ENCODE measurements at regions not wholly inside any gene's neighbourhood (a gene's known extent, or its start where the extent isn't known, plus 50 kb on each side); places are given as distances from the start of the nearest gene placed in this dataset.
"Not testable (repeated sequence)": the region's sequence is repeated elsewhere in the genome, so short reads cannot be mapped to it uniquely, and the experiment has no call there.

DNA sequence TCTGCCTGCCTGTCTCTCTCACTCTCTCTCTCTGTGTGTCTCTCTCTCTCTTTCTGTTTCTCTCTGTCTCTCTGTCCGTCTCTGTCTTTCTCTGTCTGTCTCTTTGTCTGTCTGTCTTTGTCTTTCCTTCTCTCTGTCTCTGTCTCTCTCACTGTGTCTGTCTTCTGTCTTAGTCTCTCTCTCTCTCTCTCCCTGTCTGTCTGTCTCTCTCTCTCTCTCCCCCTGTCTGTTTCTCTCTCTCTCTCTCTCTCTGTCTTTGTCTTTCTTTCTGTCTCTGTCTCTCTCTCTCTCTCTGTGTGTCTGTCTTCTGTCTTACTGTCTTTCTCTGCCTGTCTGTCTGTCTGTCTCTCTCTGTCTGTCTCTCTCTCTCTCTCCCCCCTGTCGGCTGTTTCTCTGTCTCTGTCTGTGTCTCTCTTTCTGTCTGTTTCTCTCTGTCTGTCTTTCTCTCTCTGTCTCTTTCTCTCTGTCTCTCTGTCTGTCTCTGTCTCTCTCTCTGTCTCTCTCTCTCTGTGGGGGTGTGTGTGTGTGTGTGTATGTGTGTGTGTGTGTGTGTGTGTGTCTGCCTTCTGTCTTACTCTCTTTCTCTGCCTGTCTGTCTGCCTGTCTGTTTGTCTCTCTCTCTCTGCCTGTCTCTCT lies 2101.3 kb upstream of the TPTE start:
- H3K27me3 ChIP-seq; H3K27ac ChIP-seq (replicated peaks in 1 of 4); intact Hi-C loops (cut with DNase I); H3K9me3 ChIP-seq; H3K4me1 ChIP-seq; H3K4me3 ChIP-seq; H3K36me3 ChIP-seq; DNase-seq (ENCODE audit: extremely low spot score): not testable (repeated sequence)
- TF ChIP-seq POLR2A (IDR thresholded peaks at IDR 0.05; ENCODE audit: low read depth) = peak; percentile 57
- TF ChIP-seq, protein P1, sequence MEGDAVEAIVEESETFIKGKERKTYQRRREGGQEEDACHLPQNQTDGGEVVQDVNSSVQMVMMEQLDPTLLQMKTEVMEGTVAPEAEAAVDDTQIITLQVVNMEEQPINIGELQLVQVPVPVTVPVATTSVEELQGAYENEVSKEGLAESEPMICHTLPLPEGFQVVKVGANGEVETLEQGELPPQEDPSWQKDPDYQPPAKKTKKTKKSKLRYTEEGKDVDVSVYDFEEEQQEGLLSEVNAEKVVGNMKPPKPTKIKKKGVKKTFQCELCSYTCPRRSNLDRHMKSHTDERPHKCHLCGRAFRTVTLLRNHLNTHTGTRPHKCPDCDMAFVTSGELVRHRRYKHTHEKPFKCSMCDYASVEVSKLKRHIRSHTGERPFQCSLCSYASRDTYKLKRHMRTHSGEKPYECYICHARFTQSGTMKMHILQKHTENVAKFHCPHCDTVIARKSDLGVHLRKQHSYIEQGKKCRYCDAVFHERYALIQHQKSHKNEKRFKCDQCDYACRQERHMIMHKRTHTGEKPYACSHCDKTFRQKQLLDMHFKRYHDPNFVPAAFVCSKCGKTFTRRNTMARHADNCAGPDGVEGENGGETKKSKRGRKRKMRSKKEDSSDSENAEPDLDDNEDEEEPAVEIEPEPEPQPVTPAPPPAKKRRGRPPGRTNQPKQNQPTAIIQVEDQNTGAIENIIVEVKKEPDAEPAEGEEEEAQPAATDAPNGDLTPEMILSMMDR (IDR thresholded peaks at IDR 0.05) = peak in 1 of 3 experiments; percentile 39
- WGBS = 68% methylated on average over 2 of the region's 2 CpGs

DNA sequence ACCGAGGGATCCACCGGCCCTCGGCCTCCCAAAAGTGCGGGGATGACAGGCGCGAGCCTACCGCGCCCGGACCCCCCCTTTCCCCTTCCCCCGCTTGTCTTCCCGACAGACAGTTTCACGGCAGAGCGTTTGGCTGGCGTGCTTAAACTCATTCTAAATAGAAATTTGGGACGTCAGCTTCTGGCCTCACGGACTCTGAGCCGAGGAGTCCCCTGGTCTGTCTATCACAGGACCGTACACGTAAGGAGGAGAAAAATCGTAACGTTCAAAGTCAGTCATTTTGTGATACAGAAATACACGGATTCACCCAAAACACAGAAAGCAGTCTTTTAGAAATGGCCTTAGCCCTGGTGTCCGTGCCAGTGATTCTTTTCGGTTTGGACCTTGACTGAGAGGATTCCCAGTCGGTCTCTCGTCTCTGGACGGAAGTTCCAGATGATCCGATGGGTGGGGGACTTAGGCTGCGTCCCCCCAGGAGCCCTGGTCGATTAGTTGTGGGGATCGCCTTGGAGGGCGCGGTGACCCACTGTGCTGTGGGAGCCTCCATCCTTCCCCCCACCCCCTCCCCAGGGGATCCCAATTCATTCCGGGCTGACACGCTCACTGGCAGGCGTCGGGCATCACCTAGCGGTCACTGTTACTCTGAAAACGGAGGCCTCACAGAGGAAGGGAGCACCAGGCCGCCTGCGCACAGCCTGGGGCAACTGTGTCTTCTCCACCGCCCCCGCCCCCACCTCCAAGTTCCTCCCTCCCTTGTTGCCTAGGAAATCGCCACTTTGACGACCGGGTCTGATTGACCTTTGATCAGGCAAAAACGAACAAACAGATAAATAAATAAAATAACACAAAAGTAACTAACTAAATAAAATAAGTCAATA lies 2093.4 kb upstream of the TPTE start:
- H3K27me3 ChIP-seq; H3K36me3 ChIP-seq; intact Hi-C loops (cut with DNase I); H3K4me3 ChIP-seq; H3K4me1 ChIP-seq; H3K9me3 ChIP-seq; DNase-seq (ENCODE audit: extremely low spot score); H3K27ac ChIP-seq (replicated peaks in 1 of 4): not testable (repeated sequence)
- WGBS = no CpG with 5 or more reads among the region's 47 CpGs

DNA sequence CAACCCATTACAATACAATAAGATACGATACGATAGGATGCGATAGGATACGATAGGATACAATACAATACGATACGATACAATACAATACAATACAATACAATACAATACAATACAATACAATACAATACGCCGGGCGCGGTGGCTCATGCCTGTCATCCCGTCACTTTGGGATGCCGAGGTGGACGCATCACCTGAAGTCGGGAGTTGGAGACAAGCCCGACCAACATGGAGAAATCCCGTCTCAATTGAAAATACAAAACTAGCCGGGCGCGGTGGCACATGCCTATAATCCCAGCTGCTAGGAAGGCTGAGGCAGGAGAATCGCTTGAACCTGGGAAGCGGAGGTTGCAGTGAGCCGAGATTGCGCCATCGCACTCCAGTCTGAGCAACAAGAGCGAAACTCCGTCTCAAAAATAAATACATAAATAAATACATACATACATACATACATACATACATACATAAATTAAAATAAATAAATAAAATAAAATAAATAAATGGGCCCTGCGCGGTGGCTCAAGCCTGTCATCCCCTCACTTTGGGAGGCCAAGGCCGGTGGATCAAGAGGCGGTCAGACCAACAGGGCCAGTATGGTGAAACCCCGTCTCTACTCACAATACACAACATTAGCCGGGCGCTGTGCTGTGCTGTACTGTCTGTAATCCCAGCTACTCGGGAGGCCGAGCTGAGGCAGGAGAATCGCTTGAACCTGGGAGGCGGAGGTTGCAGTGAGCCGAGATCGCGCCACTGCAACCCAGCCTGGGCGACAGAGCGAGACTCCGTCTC lies 2092.5 kb upstream of the TPTE start:
- WGBS = no CpG with 5 or more reads among the region's 43 CpGs
- H3K27me3 ChIP-seq; H3K9me3 ChIP-seq; H3K27ac ChIP-seq (replicated peaks in 1 of 4); intact Hi-C loops (cut with DNase I); DNase-seq (ENCODE audit: extremely low spot score); H3K4me1 ChIP-seq; H3K4me3 ChIP-seq; H3K36me3 ChIP-seq: not testable (repeated sequence)

DNA sequence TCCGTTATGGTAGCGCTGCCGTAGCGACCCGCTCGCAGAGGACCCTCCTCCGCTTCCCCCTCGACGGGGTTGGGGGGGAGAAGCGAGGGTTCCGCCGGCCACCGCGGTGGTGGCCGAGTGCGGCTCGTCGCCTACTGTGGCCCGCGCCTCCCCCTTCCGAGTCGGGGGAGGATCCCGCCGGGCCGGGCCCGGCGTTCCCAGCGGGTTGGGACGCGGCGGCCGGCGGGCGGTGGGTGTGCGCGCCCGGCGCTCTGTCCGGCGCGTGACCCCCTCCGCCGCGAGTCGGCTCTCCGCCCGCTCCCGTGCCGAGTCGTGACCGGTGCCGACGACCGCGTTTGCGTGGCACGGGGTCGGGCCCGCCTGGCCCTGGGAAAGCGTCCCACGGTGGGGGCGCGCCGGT lies 2086.7 kb upstream of the TPTE start:
- H3K36me3 ChIP-seq; H3K4me3 ChIP-seq; intact Hi-C loops (cut with DNase I); H3K27me3 ChIP-seq; DNase-seq (ENCODE audit: extremely low spot score); H3K9me3 ChIP-seq; H3K4me1 ChIP-seq; H3K27ac ChIP-seq (replicated peaks in 1 of 4): not testable (repeated sequence)
- WGBS = no CpG with 5 or more reads among the region's 64 CpGs

DNA sequence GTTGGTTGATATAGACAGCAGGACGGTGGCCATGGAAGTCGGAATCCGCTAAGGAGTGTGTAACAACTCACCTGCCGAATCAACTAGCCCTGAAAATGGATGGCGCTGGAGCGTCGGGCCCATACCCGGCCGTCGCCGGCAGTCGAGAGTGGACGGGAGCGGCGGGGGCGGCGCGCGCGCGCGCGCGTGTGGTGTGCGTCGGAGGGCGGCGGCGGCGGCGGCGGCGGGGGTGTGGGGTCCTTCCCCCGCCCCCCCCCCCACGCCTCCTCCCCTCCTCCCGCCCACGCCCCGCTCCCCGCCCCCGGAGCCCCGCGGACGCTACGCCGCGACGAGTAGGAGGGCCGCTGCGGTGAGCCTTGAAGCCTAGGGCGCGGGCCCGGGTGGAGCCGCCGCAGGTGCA lies 2078.3 kb upstream of the TPTE start:
- H3K9me3 ChIP-seq; intact Hi-C loops (cut with DNase I); H3K27me3 ChIP-seq; H3K4me3 ChIP-seq; H3K36me3 ChIP-seq; H3K27ac ChIP-seq (replicated peaks in 1 of 4); DNase-seq (ENCODE audit: extremely low spot score); H3K4me1 ChIP-seq: not testable (repeated sequence)
- WGBS = no CpG with 5 or more reads among the region's 54 CpGs

DNA sequence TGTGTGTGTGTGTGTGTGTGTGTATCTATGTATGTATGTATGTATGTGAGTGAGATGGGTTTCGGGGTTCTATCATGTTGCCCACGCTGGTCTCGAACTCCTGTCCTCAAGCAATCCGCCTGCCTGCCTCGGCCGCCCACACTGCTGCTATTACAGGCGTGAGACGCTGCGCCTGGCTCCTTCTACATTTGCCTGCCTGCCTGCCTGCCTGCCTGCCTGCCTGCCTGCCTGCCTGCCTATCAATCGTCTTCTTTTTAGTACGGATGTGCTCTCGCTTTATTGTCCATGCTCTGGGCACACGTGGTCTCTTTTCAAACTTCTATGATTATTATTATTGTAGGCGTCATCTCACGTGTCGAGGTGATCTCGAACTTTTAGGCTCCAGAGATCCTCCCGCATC lies 2071.6 kb upstream of the TPTE start:
- intact Hi-C loops (cut with DNase I) = not testable (repeated sequence)

DNA sequence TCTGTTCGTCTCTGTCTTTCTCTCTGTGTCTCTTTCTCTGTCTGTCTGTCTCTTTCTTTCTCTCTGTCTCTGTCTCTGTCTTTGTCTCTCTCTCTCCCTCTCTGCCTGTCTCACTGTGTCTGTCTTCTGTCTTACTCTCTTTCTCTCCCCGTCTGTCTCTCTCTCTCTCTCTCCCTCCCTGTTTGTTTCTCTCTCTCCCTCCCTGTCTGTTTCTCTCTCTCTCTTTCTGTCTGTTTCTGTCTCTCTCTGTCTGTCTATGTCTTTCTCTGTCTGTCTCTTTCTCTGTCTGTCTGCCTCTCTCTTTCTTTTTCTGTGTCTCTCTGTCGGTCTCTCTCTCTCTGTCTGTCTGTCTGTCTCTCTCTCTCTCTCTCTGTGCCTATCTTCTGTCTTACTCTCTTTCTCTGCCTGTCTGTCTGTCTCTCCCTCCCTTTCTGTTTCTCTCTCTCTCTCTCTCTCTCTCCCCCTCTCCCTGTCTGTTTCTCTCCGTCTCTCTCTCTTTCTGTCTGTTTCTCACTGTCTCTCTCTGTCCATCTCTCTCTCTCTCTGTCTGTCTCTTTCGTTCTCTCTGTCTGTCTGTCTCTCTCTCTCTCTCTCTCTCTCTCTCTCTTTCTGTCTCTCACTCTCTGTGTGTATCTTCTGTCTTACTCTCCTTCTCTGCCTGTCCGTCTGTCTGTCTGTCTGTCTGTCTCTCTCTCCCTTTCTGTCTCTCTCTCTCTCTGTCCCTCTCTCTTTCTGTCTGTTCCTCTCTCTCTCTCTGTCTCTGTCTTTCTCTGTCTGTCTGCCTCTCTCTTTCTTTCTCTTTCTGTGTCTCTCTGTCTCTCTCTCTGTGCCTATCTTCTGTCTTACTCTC lies 2065.9 kb upstream of the TPTE start:
- WGBS = no CpG with 5 or more reads among the region's 6 CpGs

More for the DNA sequence above, 2071.6 kb upstream of the TPTE start:
- H3K4me3 ChIP-seq; DNase-seq (ENCODE audit: extremely low spot score); H3K27me3 ChIP-seq; H3K36me3 ChIP-seq; H3K9me3 ChIP-seq; H3K4me1 ChIP-seq; H3K27ac ChIP-seq (replicated peaks in 1 of 4): not testable (repeated sequence)
- whole genome bisulfite sequencing = no CpG with 5 or more reads among the region's 18 CpGs

DNA sequence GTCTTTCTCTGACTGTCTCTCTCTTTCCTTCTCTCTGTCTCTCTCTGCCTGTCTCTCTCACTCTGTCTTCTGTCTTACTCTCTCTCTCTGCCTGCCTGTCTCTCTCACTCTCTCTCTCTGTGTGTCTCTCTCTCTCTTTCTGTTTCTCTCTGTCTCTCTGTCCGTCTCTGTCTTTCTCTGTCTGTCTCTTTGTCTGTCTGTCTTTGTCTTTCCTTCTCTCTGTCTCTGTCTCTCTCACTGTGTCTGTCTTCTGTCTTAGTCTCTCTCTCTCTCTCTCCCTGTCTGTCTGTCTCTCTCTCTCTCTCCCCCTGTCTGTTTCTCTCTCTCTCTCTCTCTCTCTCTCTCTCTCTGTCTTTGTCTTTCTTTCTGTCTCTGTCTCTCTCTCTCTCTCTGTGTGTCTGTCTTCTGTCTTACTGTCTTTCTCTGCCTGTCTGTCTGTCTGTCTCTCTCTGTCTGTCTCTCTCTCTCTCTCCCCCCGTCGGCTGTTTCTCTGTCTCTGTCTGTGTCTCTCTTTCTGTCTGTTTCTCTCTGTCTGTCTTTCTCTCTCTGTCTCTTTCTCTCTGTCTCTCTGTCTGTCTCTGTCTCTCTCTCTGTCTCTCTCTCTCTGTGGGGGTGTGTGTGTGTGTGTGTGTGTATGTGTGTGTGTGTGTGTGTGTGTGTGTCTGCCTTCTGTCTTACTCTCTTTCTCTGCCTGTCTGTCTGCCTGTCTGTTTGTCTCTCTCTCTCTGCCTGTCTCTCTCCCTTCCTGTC lies 2056.8 kb upstream of the TPTE start:
- H3K4me3 ChIP-seq; H3K27me3 ChIP-seq; DNase-seq (ENCODE audit: extremely low spot score); H3K4me1 ChIP-seq; H3K27ac ChIP-seq (replicated peaks in 1 of 4); intact Hi-C loops (cut with DNase I); H3K36me3 ChIP-seq; H3K9me3 ChIP-seq: not testable (repeated sequence)
- no CpG with 5 or more reads among the region's 3 CpGs for WGBS

More for the DNA sequence above, 2065.9 kb upstream of the TPTE start:
- H3K9me3 ChIP-seq; H3K27ac ChIP-seq (replicated peaks in 1 of 4); intact Hi-C loops (cut with DNase I); H3K27me3 ChIP-seq; DNase-seq (ENCODE audit: extremely low spot score); H3K4me3 ChIP-seq; H3K36me3 ChIP-seq; H3K4me1 ChIP-seq: not testable (repeated sequence)

DNA sequence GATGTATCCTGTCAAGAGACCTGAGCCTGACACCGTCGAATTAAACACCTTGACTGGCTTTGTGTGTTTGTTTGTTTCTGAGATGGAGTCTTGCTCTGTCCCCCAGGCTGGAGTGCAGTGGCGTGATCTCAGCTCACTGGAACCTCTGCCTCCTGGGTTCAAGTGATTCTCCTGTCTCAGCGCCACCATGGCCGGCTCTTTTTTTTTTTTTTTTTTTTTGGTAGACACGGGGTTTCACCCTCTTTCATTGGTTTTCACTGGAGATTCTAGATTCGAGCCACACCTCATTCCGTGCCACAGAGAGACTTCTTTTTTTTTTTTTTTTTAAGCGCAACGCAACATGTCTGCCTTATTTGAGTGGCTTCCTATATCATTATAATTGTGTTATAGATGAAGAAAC lies 2054.7 kb upstream of the TPTE start:
- H3K36me3 ChIP-seq; DNase-seq (ENCODE audit: extremely low spot score); H3K4me1 ChIP-seq; H3K4me3 ChIP-seq; intact Hi-C loops (cut with DNase I); H3K27me3 ChIP-seq; H3K9me3 ChIP-seq; H3K27ac ChIP-seq (replicated peaks in 1 of 4): not testable (repeated sequence)
- WGBS = no CpG with 5 or more reads among the region's 10 CpGs

All from esophagus muscularis mucosa (tissue), 4 donors.